GM12864 (cell line): ENCODE measurements at regions not wholly inside any gene's neighbourhood (a gene's known extent, or its start where the extent isn't known, plus 50 kb on each side); places are given as distances from the start of the nearest gene placed in this dataset.

Experiments used
- DNase-seq: peaks from one replicate; pipeline ENCODE4 v3.0.0-alpha.2; 2011; ENCODE audit warnings: low read depth
- H3K4me3 ChIP-seq: 2 replicates; pipeline ENCODE4 v1.5.1; 2011; ENCODE audit warnings: mild to moderate bottlenecking, low read depth, low read length, control low read depth
- TF ChIP-seq, protein P1 (sequence below): IDR thresholded peaks from 2 replicates; pipeline ENCODE4 v1.5.1; 2011; ENCODE audit warnings: low read depth, mild to moderate bottlenecking, moderate library complexity, low read length, control low read depth, inconsistent platforms; ENCODE audit errors: missing control alignments

DNA sequence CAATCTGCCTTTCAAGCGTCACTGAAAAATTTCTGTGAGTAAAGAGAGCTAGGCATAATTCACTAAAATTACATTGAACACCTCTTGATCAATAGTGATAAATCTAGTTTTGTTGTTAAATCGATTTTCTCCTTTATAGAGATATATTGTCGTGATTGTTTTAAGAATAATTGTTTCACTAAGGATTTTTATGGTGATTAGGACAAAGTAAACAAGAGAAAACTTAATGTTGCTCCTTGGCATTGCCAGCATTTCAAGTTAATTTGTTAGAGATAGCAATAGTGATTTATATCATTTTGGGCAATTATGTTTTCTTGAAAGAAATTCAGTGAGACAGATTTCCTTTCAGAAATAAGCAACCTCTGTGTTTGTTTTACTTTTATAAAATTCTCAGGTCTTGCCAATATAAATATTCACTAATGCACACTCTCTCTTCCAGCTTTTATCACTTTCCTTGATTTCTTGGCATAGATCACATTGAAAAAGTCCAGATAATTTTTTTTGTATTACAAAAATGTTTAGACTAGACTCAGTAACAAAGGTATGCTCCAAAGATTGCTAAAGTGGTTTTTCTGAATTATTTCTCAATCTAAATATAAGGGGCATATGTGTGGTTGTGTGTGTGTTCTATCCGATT lies 538.7 kb downstream of the TFEC start:
- no peak for DNase-seq
- TF ChIP-seq, protein P1, sequence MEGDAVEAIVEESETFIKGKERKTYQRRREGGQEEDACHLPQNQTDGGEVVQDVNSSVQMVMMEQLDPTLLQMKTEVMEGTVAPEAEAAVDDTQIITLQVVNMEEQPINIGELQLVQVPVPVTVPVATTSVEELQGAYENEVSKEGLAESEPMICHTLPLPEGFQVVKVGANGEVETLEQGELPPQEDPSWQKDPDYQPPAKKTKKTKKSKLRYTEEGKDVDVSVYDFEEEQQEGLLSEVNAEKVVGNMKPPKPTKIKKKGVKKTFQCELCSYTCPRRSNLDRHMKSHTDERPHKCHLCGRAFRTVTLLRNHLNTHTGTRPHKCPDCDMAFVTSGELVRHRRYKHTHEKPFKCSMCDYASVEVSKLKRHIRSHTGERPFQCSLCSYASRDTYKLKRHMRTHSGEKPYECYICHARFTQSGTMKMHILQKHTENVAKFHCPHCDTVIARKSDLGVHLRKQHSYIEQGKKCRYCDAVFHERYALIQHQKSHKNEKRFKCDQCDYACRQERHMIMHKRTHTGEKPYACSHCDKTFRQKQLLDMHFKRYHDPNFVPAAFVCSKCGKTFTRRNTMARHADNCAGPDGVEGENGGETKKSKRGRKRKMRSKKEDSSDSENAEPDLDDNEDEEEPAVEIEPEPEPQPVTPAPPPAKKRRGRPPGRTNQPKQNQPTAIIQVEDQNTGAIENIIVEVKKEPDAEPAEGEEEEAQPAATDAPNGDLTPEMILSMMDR, result no peak
- H3K4me3 ChIP-seq, result no peak overlapping the region

DNA sequence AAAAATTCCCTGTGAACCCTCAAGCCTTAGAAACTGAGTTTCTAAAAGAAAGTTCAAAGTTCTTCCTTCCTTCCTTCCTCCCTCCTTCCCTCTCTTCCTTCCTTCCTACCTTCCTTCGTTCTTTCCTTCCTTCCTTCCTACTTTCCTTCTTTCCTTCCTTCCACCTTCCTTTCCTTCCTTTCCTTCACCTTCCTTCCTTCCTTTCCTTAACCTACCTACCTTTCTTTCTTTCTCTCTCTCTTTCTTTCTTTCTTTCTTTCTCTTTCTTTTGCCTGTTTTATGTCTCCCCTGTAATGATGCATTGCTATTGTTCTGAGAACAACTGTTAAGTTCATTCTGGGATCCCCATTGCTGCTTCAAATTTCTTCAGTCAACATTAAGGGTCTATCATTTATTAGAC lies 551.1 kb downstream of the TFEC start:
- DNase-seq, result no peak
- H3K4me3 ChIP-seq, result no peak overlapping the region
- TF ChIP-seq, protein P1, result no peak

DNA sequence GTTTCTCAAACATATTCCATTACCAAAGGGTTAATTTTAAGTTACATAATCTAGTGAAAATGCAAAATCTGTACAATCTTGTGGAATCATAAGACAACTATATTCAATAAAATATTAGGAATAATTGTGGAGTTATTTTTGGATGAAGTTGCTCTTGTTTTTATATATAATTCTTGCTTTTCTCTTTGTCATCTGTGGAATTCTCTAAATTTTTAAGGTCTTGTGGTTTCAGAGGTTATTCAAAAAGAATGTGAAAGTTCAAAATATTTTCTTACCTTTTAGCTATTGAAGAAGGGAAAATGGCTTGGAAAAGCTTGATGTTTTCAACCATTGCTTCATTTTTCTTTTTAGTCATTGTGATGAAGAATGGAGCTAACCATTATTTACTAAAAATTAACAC lies 552.1 kb downstream of the TFEC start:
- TF ChIP-seq, protein P1, result no peak
- no peak for DNase-seq
- no peak overlapping the region for H3K4me3 ChIP-seq

DNA sequence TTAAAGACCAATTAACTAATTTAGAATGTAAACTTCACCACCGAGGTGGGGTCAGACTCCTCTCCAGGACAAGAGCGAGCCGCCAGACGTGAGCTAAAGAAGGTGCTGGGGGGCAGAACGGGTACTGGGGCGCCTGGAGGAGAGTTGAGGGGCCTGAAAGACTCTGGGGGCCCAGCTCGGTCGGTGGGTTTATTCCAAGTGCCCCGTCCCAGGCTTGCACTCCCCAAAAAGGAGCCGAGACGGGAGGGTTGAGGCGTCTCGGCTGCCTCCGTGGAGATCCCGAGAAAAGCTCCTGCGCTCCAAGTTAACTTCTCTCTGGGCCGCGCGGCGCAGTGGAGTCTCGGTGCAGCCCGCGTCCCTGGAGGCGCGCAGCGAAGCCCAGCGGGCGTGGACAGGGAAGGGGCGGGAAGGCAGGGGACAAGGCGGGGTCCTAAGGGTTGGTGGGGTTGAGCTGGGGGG lies 553.3 kb downstream of the TFEC start:
- DNase-seq, result no peak
- no peak overlapping the region for H3K4me3 ChIP-seq
- TF ChIP-seq, protein P1, result no peak

DNA sequence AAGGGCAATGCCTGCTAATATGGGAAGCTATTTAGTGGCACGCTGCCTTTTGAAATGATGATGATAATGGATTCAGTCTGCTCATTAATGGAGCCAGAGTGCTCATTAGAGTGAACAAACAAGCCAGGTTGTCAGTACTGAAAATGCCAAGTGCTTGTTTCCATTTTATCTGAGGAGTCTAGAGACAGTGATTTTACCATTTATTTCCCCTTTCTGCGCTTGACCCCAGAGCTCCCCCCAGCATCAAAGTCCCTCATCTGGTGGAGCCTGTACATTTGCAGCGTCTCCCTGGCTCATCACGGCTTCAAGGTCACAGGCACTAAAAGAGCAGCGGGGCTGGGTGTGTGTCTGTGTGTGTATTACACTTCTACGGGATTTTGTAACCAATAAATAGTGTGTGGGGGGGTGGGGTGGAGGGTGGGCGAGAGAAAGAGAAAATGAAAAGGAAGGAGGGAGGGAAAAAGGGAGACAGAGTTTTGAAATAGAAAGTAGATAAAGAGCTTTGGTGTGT lies 553.8 kb downstream of the TFEC start:
- no peak for DNase-seq
- H3K4me3 ChIP-seq, result no peak overlapping the region
- TF ChIP-seq, protein P1, result no peak

DNA sequence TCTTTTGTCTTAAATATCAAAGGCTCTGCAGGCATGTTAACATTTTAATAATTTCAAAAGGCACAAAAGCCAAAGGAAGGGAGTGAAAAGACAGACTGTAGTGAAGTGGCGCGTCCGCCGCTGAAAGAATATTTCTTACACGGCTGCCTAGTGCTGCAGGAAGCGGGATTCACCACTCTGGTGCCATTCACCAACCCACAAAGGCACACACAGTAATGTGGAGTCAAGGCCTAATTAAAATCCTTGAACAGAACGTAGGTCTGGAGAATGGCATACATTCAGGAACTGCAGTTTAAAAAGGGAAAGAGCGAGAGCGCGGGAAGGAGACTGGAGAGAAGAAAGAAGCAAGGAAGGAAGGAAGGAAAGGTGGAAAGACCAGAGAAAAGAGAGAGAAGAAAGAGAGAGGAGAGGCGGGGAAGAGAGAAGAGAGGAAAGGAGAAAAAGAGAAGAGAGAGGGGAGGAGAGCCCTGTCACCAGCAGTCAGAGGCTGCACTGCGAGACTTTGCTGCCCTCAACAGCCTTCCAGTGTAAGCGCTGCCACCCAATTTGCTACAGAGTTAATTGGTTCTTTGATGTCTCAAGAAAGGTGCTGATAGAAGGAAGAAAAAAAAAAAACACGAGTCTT lies 554.0 kb downstream of the MDFIC start:
- TF ChIP-seq, protein P1, result peak; percentile 44
- no peak for DNase-seq
- H3K4me3 ChIP-seq, result no peak overlapping the region
